PFSK-1 (cell line): ENCODE measurements at regions not wholly inside any gene's neighbourhood (a gene's known extent, or its start where the extent isn't known, plus 50 kb on each side); places are given as distances from the start of the nearest gene placed in this dataset.

Source experiments
- FOXP2 ChIP-seq: optimal IDR thresholded peaks from 2 replicates; pipeline ENCODE3; 2011; ENCODE audit warnings: borderline replicate concordance, control low read depth, inconsistent platforms; ENCODE audit not compliant: insufficient read depth; ENCODE audit errors: extremely low read length, extremely low read depth
- POLR2AphosphoS5 ChIP-seq: IDR thresholded peaks from 2 replicates; pipeline ENCODE4 v1.6.1; 2012; ENCODE audit warnings: low read depth, mild to moderate bottlenecking, control low read depth, low read length, moderate library complexity
- SIN3A ChIP-seq: IDR thresholded peaks from 2 replicates; pipeline ENCODE4 v1.6.1; 2012; ENCODE audit warnings: mild to moderate bottlenecking, low read length, moderate library complexity, borderline replicate concordance; ENCODE audit not compliant: insufficient read depth
- TAF1 ChIP-seq: IDR thresholded peaks from 2 replicates; pipeline ENCODE4 v1.6.1; 2012; ENCODE audit warnings: low read length, control low read depth, borderline replicate concordance; ENCODE audit not compliant: insufficient read depth
- TF ChIP-seq, protein P1 (sequence below), 2 experiments: IDR thresholded peaks; 2 replicates each; pipeline versions ENCODE4 v1.6.1 to v1.8.0; 2011 to 2012; ENCODE audit warnings: low read depth in 2 of 2, low read length in 2 of 2, control low read depth in 1 of 2, inconsistent platforms in 1 of 2, mild to moderate bottlenecking in 1 of 2, moderate library complexity in 1 of 2; ENCODE audit not compliant: insufficient read depth in 1 of 2

DNA sequence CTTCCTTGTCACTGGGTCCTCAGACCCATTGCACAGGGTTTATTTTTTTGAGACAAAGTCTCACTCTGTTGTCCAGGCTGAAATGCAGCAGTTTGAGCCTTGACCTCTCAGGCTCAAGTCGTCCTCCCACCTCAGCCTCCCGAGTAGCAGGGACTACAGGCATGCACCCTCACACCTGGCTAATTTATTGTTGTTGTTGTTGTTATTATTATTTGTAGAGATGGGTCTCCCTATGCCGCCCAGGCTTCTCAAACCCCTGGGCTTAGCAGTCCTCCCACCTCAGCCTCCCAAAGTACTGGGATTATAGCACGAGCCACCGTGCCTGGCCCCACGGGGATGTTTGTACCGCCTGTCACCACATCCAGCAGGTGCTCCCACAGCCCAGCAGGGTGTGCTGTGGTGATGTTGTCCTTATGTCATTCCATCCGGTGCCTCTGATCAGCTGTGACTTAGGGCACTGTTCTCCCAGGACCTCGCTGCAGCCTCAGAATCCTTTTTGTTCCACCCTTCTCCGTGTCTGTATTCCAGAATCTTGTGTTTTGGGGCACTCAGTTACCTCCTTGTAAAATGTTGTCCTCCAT lies 182.3 kb downstream of the INO80D start:
- no peak for TF ChIP-seq TAF1
- no peak for TF ChIP-seq POLR2AphosphoS5
- TF ChIP-seq, protein P1, sequence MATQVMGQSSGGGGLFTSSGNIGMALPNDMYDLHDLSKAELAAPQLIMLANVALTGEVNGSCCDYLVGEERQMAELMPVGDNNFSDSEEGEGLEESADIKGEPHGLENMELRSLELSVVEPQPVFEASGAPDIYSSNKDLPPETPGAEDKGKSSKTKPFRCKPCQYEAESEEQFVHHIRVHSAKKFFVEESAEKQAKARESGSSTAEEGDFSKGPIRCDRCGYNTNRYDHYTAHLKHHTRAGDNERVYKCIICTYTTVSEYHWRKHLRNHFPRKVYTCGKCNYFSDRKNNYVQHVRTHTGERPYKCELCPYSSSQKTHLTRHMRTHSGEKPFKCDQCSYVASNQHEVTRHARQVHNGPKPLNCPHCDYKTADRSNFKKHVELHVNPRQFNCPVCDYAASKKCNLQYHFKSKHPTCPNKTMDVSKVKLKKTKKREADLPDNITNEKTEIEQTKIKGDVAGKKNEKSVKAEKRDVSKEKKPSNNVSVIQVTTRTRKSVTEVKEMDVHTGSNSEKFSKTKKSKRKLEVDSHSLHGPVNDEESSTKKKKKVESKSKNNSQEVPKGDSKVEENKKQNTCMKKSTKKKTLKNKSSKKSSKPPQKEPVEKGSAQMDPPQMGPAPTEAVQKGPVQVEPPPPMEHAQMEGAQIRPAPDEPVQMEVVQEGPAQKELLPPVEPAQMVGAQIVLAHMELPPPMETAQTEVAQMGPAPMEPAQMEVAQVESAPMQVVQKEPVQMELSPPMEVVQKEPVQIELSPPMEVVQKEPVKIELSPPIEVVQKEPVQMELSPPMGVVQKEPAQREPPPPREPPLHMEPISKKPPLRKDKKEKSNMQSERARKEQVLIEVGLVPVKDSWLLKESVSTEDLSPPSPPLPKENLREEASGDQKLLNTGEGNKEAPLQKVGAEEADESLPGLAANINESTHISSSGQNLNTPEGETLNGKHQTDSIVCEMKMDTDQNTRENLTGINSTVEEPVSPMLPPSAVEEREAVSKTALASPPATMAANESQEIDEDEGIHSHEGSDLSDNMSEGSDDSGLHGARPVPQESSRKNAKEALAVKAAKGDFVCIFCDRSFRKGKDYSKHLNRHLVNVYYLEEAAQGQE (IDR thresholded peaks at IDR 0.05; ENCODE audit: insufficient read depth in 1 of 2, low read depth in 2 of 2, low read length in 2 of 2) = no peak
- TF ChIP-seq SIN3A = no peak
- no peak for TF ChIP-seq FOXP2

DNA sequence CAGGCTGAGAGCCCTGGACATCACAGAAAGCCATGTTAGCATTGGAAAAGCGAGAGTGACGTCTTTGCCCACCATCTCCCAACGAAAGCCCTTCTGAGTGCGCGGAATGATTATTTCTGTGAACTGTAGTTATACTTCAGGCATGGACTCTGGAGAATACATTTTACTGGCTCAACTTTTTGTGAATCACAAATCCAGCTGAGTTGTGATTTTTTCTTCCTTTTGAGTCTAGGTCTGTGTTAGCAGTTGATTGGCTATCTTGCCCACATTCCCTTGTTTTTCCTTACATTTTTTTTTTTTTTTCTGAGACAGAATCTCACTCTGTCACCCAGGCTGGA lies 183.1 kb downstream of the INO80D start:
- TF ChIP-seq FOXP2 (no peak), TAF1 (no peak), POLR2AphosphoS5 (no peak), SIN3A (no peak)
- TF ChIP-seq, protein P1 (IDR thresholded peaks at IDR 0.05; ENCODE audit: insufficient read depth in 1 of 2, low read depth in 2 of 2, low read length in 2 of 2) = no peak

- TF ChIP-seq, protein P1 (IDR thresholded peaks at IDR 0.05; ENCODE audit: insufficient read depth in 1 of 2, low read depth in 2 of 2, low read length in 2 of 2) = no peak
- TF ChIP-seq TAF1 (no peak), POLR2AphosphoS5 (no peak), SIN3A (no peak), FOXP2 (no peak)
These were observed 183.7 kb downstream of the INO80D start for GRCh38 chr2:205902041-205902899.

DNA sequence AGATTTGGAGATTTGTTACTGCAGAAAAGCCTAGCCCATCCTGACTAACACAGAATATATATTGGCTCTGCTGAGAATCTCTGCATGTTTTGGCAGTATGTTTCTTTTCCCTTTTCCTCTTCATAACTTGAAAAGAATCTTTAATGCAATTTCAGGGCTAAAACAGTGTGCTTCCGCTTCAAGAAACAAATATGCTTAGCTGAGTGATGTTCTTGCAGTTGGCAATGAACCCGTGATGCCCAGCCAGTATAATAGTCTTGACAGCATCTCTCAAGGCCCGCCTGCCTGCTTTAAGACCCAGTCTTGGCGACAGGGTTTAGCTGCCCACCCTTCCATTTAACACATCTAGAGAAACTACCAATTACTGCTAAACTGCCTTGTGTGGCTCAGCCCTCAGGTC lies 184.5 kb downstream of the INO80D start:
- TF ChIP-seq, protein P1 (IDR thresholded peaks at IDR 0.05; ENCODE audit: insufficient read depth in 1 of 2, low read depth in 2 of 2, low read length in 2 of 2) = no peak
- TF ChIP-seq FOXP2 (no peak), TAF1 (no peak), POLR2AphosphoS5 (no peak), SIN3A (no peak)
